ENCODE measurements at regions not wholly inside any gene's neighbourhood (a gene's known extent, or its start where the extent isn't known, plus 50 kb on each side); places are given as distances from the start of the nearest gene placed in this dataset.

- no peak for TF ChIP-seq POLR2AphosphoS5 (IDR thresholded peaks at IDR 0.05; ENCODE audit: borderline replicate concordance, low read depth, low read length)
- no peak for TF ChIP-seq EZH2 (IDR thresholded peaks at IDR 0.05)
- no peak for TF ChIP-seq FOXP2 (optimal IDR thresholded peaks at IDR 0.05; ENCODE audit: control extremely low read depth, extremely low read length, insufficient read depth)
Observed at GRCh38 chr5:86536396-86536795, 81.3 kb upstream of the COX7C start.
